GM21528 (cell line): ENCODE measurements at regions not wholly inside any gene's neighbourhood (a gene's known extent, or its start where the extent isn't known, plus 50 kb on each side); places are given as distances from the start of the nearest gene placed in this dataset.
"Not testable (repeated sequence)": the region's sequence is repeated elsewhere in the genome, so short reads cannot be mapped to it uniquely, and the experiment has no call there.

Experiments
- ATAC-seq: cut with Tn5 transposase; IDR thresholded peaks from one replicate; pipeline ENCODE4 v1.9.1; 2021; ENCODE audit warnings: mild to moderate bottlenecking, moderate library complexity; ENCODE audit not compliant: unreplicated experiment, low FRiP score

GRCh38 chr9:75715360-75715759 is 175.1 kb upstream of the PCSK5 start:
- ATAC-seq, result no peak

GRCh38 chr9:75718677-75719076 is 171.8 kb upstream of the PCSK5 start:
- ATAC-seq, result no peak

GRCh38 chr9:75728391-75728790 is 162.1 kb upstream of the PCSK5 start:
- ATAC-seq, result no peak

GRCh38 chr9:75734802-75735201 is 155.7 kb upstream of the PCSK5 start:
- ATAC-seq, result no peak

GRCh38 chr9:75739884-75740611 is 150.4 kb upstream of the PCSK5 start:
- ATAC-seq, result no peak

GRCh38 chr9:75743855-75744254 is 146.6 kb upstream of the PCSK5 start:
- no peak for ATAC-seq

GRCh38 chr9:75754080-75754479 is 136.4 kb upstream of the PCSK5 start:
- no peak for ATAC-seq

- ATAC-seq, result no peak
These were observed 115.3 kb upstream of the PCSK5 start for GRCh38 chr9:75775166-75775565.

- no peak for ATAC-seq
These were observed 114.3 kb upstream of the PCSK5 start for GRCh38 chr9:75775966-75776691.

- ATAC-seq, result no peak
These were observed 110.3 kb upstream of the PCSK5 start for GRCh38 chr9:75780185-75780584.

GRCh38 chr9:75788006-75788634 is 102.4 kb upstream of the PCSK5 start:
- ATAC-seq, result no peak

GRCh38 chr9:75797085-75797580 is 93.3 kb upstream of the PCSK5 start:
- no peak for ATAC-seq

- no peak for ATAC-seq
These were observed 92.0 kb upstream of the PCSK5 start for GRCh38 chr9:75798505-75798904.

GRCh38 chr9:75803130-75803529 is 87.3 kb upstream of the PCSK5 start:
- no peak for ATAC-seq

GRCh38 chr9:75810063-75810462 is 80.4 kb upstream of the PCSK5 start:
- no peak for ATAC-seq

GRCh38 chr9:75811692-75812091 is 78.8 kb upstream of the PCSK5 start:
- ATAC-seq, result no peak

- no peak for ATAC-seq
These were observed 78.3 kb upstream of the PCSK5 start for GRCh38 chr9:75812141-75812540.

- ATAC-seq, result no peak
These were observed 75.8 kb upstream of the PCSK5 start for GRCh38 chr9:75814667-75815066.

GRCh38 chr9:75820471-75821115 is 69.9 kb upstream of the PCSK5 start:
- not testable (repeated sequence) for ATAC-seq

GRCh38 chr9:75823151-75823550 is 67.3 kb upstream of the PCSK5 start:
- ATAC-seq, result no peak
